Right atrium auricular region (tissue), 2 donors: ENCODE measurements at regions not wholly inside any gene's neighbourhood (a gene's known extent, or its start where the extent isn't known, plus 50 kb on each side); places are given as distances from the start of the nearest gene placed in this dataset.
"Not testable (repeated sequence)": the region's sequence is repeated elsewhere in the genome, so short reads cannot be mapped to it uniquely, and the experiment has no call there.

Source experiments
- DNase-seq: peaks from one replicate; pipeline ENCODE4 v3.0.0-alpha.2; 2019; ENCODE audit warnings: low spot score
- H3K27ac ChIP-seq, 2 donors: fragments of 200-600 bp; sonication (generic); 1 replicate in 1 of 2; 2 replicates in 1 of 2; pipeline ENCODE4 v1.5.1; 2016 to 2019
- H3K27me3 ChIP-seq, 2 donors: fragments of 200-600 bp; sonication (generic); one replicate each; pipeline versions ENCODE4 v1.5.1 to v1.6.0; 2017 to 2019
- H3K36me3 ChIP-seq: fragments of 200-600 bp; sonication (generic); one replicate; pipeline ENCODE4 v1.5.1; 2016
- H3K4me1 ChIP-seq, 2 donors: fragments of 200-600 bp; sonication (generic); one replicate each; pipeline versions ENCODE4 v1.5.1 to v1.6.0; 2017 to 2019
- H3K4me3 ChIP-seq, 2 donors: fragments of 200-600 bp; sonication (generic); 1 replicate in 1 of 2; 2 replicates in 1 of 2; pipeline ENCODE4 v1.5.1; 2017 to 2019; ENCODE audit warnings: mild to moderate bottlenecking in 1 of 2, moderate library complexity in 1 of 2
- H3K9me3 ChIP-seq, 2 donors: fragments of 200-600 bp; sonication (generic); one replicate each; pipeline ENCODE4 v1.5.1; 2019
- CTCF ChIP-seq, 2 donors: fragments of 200-600 bp; sonication (generic); IDR thresholded peaks; one replicate each; pipeline ENCODE4 v1.5.1; 2019; ENCODE audit warnings: antibody characterized with exemption in 2 of 2

DNA sequence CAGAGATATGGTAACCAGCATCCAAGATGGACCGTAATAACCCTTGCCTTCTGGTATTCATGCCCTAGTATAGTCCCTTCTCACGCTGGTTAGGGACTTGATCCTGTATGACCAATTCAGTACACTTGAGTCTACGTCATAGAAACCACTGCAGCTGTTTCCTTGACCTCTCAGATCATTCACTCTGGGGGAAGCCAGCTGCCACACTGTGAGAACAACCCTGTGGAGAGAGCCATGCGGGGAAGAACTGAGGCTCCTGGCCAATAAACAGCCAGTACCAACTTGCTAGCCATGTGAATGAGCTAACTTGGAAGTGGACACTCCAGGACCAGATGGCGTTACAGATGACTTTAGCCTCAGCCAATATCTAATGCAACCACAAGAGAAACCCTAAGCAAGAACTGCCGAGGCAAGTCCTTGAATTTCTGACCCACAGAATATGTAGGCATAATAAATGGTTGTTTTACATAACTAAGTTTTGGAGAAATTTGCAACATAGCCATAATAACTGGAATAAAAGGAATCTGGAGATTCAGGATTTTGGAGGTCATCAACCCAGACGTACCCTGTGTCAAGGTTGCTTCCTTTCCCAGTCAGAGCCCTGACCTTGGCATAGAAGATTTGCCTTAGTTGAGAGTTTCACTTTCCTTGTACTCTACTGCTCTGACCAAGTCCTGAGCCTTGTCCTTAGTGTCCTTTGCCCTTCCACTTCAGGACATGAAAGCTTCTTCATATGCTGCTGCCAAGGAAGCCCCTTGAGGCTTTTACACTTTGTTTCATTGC is 87.3 kb upstream of the ZNF81 start:
- no peak overlapping the region for H3K4me3 ChIP-seq
- H3K36me3 ChIP-seq: no peaks in the 10 kb centered on the region
- H3K4me1 ChIP-seq: no peaks in the 10 kb centered on the region
- DNase-seq: no peak
- TF ChIP-seq CTCF (IDR thresholded peaks at IDR 0.05): no peak
- no peaks in the 10 kb centered on the region for H3K9me3 ChIP-seq
- H3K27ac ChIP-seq: no peak overlapping the region
- H3K27me3 ChIP-seq: no peaks in the 10 kb centered on the region

DNA sequence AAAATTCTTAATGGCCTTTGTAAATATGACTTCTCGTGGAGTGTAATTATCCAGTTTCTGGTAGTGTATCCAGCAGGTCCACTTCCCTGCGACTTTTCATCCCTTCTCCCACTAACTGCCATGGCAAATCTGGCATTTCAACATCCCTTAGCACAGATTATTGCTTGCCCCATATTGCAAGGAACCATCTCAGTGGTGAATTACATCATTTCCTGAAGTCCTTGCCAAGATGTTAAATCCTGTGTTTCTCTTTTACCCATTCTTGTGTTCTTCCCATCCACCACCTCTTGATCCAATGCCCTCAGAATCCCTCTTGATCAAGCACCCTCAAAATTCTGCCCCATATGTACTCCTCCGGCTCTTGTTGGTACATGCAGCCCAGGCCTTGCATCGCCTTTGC is 88.1 kb upstream of the ZNF81 start:
- TF ChIP-seq CTCF (IDR thresholded peaks at IDR 0.05): no peak
- H3K4me3 ChIP-seq: no peak overlapping the region
- H3K9me3 ChIP-seq: no peaks in the 10 kb centered on the region
- no peaks in the 10 kb centered on the region for H3K27me3 ChIP-seq
- DNase-seq: no peak
- no peak overlapping the region for H3K27ac ChIP-seq
- no peaks in the 10 kb centered on the region for H3K36me3 ChIP-seq
- no peaks in the 10 kb centered on the region for H3K4me1 ChIP-seq

- H3K9me3 ChIP-seq: no peaks in the 10 kb centered on the region
- DNase-seq: no peak
- no peaks in the 10 kb centered on the region for H3K36me3 ChIP-seq
- no peak overlapping the region for H3K4me3 ChIP-seq
- TF ChIP-seq CTCF (IDR thresholded peaks at IDR 0.05): no peak
- no peaks in the 10 kb centered on the region for H3K4me1 ChIP-seq
- H3K27ac ChIP-seq: no peak overlapping the region
- no peaks in the 10 kb centered on the region for H3K27me3 ChIP-seq
These were observed 87.5 kb upstream of the UXT start for GRCh38 chrX:47746446-47746845.

DNA sequence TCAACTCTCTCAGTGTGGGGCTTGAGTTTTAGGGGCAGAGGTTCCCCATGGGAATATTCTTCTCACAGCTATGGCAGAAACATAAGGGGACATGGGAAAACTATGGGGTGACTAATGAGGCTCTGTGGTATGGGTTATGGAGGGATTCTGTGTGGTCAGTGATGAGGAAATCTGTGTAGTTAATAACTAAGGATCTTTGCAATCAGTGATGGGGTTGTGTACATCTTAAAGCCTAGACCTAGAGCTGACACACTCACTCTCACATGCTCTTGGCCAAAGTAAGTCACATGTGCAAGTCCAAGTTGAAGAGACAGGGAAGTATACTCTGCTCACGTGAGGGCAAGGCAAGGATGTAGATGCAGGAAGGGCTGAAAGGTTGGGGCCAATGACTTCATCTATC is 86.4 kb upstream of the UXT start:
- Histone ChIP-seq H3K27ac (no peak overlapping the region), H3K27me3 (no peaks in the 10 kb centered on the region), H3K4me1 (no peaks in the 10 kb centered on the region), H3K36me3 (no peaks in the 10 kb centered on the region), H3K9me3 (no peaks in the 10 kb centered on the region), H3K4me3 (no peak overlapping the region)
- DNase-seq: no peak
- no peak for TF ChIP-seq CTCF (IDR thresholded peaks at IDR 0.05)

GRCh38 chrX:47743504-47743903 is 84.5 kb upstream of the UXT start:
- H3K4me3 ChIP-seq: no peak overlapping the region
- H3K4me1 ChIP-seq: no peaks in the 10 kb centered on the region
- no peak overlapping the region for H3K27ac ChIP-seq
- TF ChIP-seq CTCF (IDR thresholded peaks at IDR 0.05): no peak
- no peaks in the 10 kb centered on the region for H3K27me3 ChIP-seq
- no peak for DNase-seq
- H3K9me3 ChIP-seq: no peaks in the 10 kb centered on the region
- no peaks in the 10 kb centered on the region for H3K36me3 ChIP-seq

DNA sequence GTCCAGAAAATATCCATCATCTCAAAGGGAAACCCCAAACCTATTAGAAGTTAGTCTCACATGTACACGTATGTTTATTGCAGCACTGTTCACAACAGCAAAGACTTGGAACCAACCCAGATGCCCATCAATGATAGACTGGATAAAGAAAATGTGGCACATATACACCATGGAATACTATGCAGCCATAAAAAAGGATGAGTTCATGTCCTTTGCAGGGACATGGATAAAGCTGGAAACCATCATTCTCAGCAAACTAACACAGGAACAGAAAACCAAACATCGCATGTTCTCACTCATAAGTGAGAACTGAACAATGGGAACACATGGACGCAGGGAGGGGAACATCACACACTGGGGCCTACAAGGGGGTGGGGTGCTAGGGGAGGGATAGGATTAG is 79.9 kb upstream of the UXT start:
- H3K9me3 ChIP-seq, H3K27ac ChIP-seq, H3K4me3 ChIP-seq, H3K27me3 ChIP-seq, DNase-seq, H3K36me3 ChIP-seq, H3K4me1 ChIP-seq: not testable (repeated sequence)
